IgD-negative memory B cell (primary cell): ENCODE measurements at regions not wholly inside any gene's neighbourhood (a gene's known extent, or its start where the extent isn't known, plus 50 kb on each side); places are given as distances from the start of the nearest gene placed in this dataset.
"Not testable (repeated sequence)": the region's sequence is repeated elsewhere in the genome, so short reads cannot be mapped to it uniquely, and the experiment has no call there.

Experiments
- H3K27ac Mint-ChIP-seq, 3 donors: one replicate each; pipeline ENCODE4 v1.8.0; 2020 to 2022; ENCODE audit warnings: mild to moderate bottlenecking in 3 of 3, mixed read lengths in 3 of 3, moderate library complexity in 1 of 3
- H3K27me3 Mint-ChIP-seq: one replicate; pipeline ENCODE4 v1.8.0; 2021; ENCODE audit warnings: mixed read lengths
- H3K36me3 Mint-ChIP-seq: one replicate; pipeline ENCODE4 v1.8.0; 2020; ENCODE audit warnings: mild to moderate bottlenecking, mixed read lengths
- H3K4me1 Mint-ChIP-seq, 3 donors: one replicate each; pipeline ENCODE4 v1.8.0; 2020 to 2022; ENCODE audit warnings: mixed read lengths in 3 of 3, mild to moderate bottlenecking in 1 of 3
- H3K4me3 Mint-ChIP-seq, 4 donors: one replicate each; pipeline ENCODE4 v1.8.0; 2020 to 2022; ENCODE audit warnings: mild to moderate bottlenecking in 4 of 4, mixed read lengths in 4 of 4, moderate library complexity in 3 of 4
- H3K9me3 Mint-ChIP-seq, 3 donors: one replicate each; pipeline ENCODE4 v1.8.0; 2020 to 2021; ENCODE audit warnings: mixed read lengths in 3 of 3, mild to moderate bottlenecking in 1 of 3

- Mint-ChIP-seq H3K9me3 (no peaks in the 10 kb centered on the region), H3K4me1 (peaks cover 0 to 3% (median 0%) of the 10 kb centered on the region in 3 donors), H3K36me3 (peaks cover 6% of the 10 kb centered on the region), H3K4me3 (no peak overlapping the region), H3K27ac (no peak overlapping the region), H3K27me3 (no peaks in the 10 kb centered on the region)
Measured at GRCh38 chr14:70269582-70269981, 80.8 kb upstream of the SLC8A3 start.

DNA sequence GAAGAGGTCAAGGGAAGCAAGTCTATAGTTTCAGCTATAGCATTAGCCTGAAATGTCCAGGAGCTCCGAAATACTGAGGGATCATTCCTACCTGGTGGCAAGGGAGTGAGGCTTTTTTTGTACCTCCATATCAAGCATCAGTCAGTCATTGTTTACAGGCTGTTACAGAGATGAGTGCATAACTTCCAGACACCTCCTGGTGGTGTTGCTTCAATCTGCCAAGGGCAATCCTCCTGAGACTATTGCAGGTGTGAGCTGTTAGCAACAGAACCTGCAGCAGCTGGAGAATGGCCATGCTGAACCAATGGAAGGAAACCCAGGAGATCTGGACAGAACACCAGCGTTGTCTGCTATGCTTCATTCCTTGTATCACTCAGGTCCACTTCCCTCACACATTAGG lies 80.0 kb upstream of the SLC8A3 start:
- peaks cover 6% of the 10 kb centered on the region for H3K36me3 Mint-ChIP-seq
- no peaks in the 10 kb centered on the region for H3K9me3 Mint-ChIP-seq
- H3K4me3 Mint-ChIP-seq = no peak overlapping the region
- peaks cover 0 to 3% (median 0%) of the 10 kb centered on the region in 3 donors for H3K4me1 Mint-ChIP-seq
- H3K27me3 Mint-ChIP-seq = no peaks in the 10 kb centered on the region
- no peak overlapping the region for H3K27ac Mint-ChIP-seq

DNA sequence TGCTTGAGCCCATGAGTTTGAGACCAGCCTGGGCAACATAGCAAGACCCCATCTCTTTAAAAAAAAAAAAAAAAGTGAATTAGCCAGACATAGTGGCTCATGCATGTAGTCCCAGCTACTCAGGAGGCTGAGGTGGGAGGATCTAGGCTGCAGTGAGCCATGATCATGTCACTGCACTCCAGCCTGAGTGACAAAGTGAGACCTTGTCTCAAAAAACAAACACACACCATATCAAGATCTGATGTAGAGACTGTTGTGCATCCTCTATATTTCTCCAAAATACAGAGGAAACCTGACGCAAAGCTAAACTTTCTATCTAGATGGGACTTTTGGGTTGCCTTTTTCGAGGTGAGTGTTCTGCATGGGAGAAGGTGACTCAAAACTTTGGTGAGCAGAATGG lies 77.4 kb upstream of the SLC8A3 start:
- Mint-ChIP-seq H3K4me1 (peaks cover 0 to 3% (median 0%) of the 10 kb centered on the region in 3 donors), H3K4me3 (no peak overlapping the region), H3K27me3 (peaks cover 7% of the 10 kb centered on the region), H3K27ac (no peak overlapping the region), H3K36me3 (peaks cover 6% of the 10 kb centered on the region), H3K9me3 (no peaks in the 10 kb centered on the region)

GRCh38 chr14:70265422-70265821 lies 76.7 kb upstream of the SLC8A3 start:
- H3K27me3 Mint-ChIP-seq = peaks cover 7% of the 10 kb centered on the region
- no peaks in the 10 kb centered on the region for H3K9me3 Mint-ChIP-seq
- H3K36me3 Mint-ChIP-seq = peaks cover 6% of the 10 kb centered on the region
- H3K27ac Mint-ChIP-seq = peak overlapping the region in 1 of 3 donors; percentile 33
- no peak overlapping the region for H3K4me3 Mint-ChIP-seq
- peaks cover 0 to 3% (median 0%) of the 10 kb centered on the region in 3 donors for H3K4me1 Mint-ChIP-seq

GRCh38 chr14:70259420-70259819 lies 70.7 kb upstream of the SLC8A3 start:
- Mint-ChIP-seq H3K36me3 (no peaks in the 10 kb centered on the region), H3K9me3 (peaks cover 0 to 8% (median 6%) of the 10 kb centered on the region in 3 donors), H3K27ac (no peak overlapping the region), H3K27me3 (peaks cover 28% of the 10 kb centered on the region), H3K4me3 (no peak overlapping the region), H3K4me1 (peaks cover 0 to 7% (median 4%) of the 10 kb centered on the region in 3 donors)

DNA sequence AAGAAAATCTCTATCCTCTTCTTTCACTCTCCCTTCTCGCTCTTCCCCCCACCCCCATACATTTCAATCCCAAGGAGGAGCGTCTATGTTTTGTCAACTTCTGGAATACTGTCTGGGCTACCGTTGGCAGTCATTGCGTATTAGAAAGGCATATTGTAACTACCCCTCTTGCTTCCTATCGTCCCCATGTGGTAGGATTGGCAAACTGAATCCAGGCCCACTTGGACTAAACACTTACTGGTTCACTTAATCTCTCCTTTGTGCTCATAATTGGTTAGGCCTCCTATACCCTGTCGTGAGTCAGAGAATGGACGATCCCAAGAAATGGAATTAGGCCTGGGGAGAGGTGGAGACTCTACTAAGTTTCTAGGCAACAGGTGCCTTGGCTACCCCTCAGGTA lies 68.8 kb upstream of the SLC8A3 start:
- H3K36me3 Mint-ChIP-seq = no peaks in the 10 kb centered on the region
- H3K4me3 Mint-ChIP-seq = peak overlapping the region in 1 of 4 donors; percentile 9
- H3K27ac Mint-ChIP-seq = no peak overlapping the region
- peaks cover 0 to 9% (median 4%) of the 10 kb centered on the region in 3 donors for H3K4me1 Mint-ChIP-seq
- peaks cover 28% of the 10 kb centered on the region for H3K27me3 Mint-ChIP-seq
- peaks cover 0 to 10% (median 8%) of the 10 kb centered on the region in 3 donors for H3K9me3 Mint-ChIP-seq

GRCh38 chr14:70256601-70257000 lies 67.8 kb upstream of the SLC8A3 start:
- Mint-ChIP-seq H3K4me3 (peak overlapping the region in 2 of 4 donors; percentile 5 to 50), H3K36me3 (no peaks in the 10 kb centered on the region), H3K27ac (no peak overlapping the region), H3K4me1 (peaks cover 0 to 9% (median 4%) of the 10 kb centered on the region in 3 donors), H3K27me3 (peaks cover 28% of the 10 kb centered on the region), H3K9me3 (peaks cover 0 to 10% (median 8%) of the 10 kb centered on the region in 3 donors)

DNA sequence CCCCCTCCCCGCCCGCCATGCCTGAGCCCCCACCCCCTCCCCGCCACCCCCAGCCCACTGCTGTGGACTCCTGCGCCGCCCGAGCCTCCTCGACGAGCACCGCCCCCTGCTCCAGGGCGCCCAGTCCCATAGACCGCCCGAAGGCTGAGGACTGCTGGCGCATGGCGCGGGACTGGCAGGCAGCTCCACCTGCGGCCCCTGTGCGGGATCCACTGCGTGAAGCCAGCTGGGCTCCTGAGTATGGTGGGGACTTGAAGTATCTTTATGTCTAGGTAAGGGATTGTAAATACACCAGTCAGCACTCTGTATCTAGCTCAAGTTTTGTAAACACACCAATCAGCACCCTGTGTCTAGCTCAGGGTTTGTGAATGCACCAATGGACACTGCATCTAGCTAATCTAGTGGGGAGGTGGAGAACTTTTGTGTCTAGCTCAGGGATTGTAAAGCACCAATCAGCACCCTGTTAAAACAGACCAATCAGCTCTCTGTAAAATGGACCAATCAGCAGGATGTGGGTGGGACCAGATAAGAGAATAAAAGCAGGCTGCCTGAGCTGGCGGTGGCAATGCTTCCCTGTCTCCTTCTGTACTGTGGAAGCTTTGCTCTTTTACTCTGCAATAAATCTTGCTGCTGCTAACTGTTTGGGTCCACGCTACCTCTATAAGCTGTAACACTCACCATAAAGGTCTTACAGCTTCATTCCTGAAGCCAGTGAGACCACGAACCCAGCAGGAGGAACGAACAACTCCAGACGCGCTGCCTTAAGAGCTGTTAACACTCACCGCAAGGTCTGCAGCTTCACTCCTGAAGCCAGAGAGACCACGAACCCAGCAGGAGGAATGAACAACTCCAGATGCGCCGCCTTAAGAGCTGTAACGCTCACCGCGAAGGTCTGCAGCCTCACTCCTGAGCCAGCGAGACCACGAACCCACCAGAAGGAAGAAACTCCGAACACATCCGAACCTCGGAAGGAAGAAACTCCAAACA lies 66.6 kb upstream of the SLC8A3 start:
- H3K27me3 Mint-ChIP-seq = peaks cover 24% of the 10 kb centered on the region
- peak overlapping the region in 2 of 3 donors; percentile 65 to 87 for H3K27ac Mint-ChIP-seq
- not testable (repeated sequence) for H3K36me3 Mint-ChIP-seq
- H3K4me3 Mint-ChIP-seq = peak overlapping the region; percentile 50 to 92 (median 84)
- H3K9me3 Mint-ChIP-seq = peaks cover 0 to 10% (median 8%) of the 10 kb centered on the region in 3 donors
- H3K4me1 Mint-ChIP-seq = peaks cover 0 to 12% (median 4%) of the 10 kb centered on the region in 3 donors

DNA sequence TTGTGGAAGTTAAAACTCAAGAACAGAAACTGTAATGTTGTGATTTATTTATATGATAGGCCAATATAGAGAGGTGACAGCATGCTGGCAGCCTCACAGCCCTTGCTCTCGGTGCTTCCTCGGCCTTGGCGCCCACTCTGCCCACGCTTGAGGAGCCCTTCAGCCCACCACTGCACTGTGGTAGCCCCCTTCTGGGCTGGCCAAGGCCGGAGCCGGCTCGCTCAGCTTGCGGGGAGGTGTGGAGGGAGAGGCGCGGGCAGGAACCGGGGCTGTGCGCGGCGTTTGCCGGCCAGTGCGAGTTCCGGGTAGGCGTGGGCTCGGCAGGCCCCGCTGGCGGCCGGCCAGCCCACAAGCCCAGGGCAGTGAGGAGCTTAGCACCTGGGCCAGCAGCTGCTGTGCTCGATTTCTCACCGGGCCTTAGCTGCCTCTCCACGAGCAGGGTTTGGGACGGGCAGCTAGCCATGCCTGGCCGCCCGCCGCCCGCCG lies 65.8 kb upstream of the SLC8A3 start:
- H3K27ac Mint-ChIP-seq = no peak overlapping the region
- H3K4me1 Mint-ChIP-seq = peaks cover 0 to 16% (median 4%) of the 10 kb centered on the region in 3 donors
- H3K36me3 Mint-ChIP-seq = no peaks in the 10 kb centered on the region
- H3K9me3 Mint-ChIP-seq = peaks cover 0 to 10% (median 8%) of the 10 kb centered on the region in 3 donors
- H3K27me3 Mint-ChIP-seq = peaks cover 26% of the 10 kb centered on the region
- peak overlapping the region in 3 of 4 donors; percentile 19 to 74 (median 70) for H3K4me3 Mint-ChIP-seq

DNA sequence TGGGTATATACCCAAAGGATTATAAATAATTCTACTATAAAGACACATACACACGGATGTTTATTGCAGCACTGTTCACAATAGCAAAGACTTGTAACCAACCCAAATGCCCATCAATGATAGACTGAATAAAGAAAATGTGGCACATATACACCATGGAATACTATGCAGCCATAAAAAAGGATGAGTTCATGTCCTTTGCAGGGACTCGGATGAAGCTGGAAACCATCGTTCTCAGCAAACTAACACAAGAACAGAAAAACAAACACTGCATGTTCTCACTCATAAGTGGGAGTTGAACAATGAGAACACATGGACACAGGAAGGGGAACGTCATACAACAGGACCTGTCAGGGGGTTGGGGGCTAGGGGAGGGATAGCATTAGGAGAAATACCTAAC lies 64.8 kb upstream of the SLC8A3 start:
- Mint-ChIP-seq H3K4me1 (peaks cover 0 to 16% (median 4%) of the 10 kb centered on the region in 3 donors), H3K9me3 (peaks cover 0 to 10% (median 8%) of the 10 kb centered on the region in 3 donors), H3K27me3 (peaks cover 26% of the 10 kb centered on the region), H3K27ac (peak overlapping the region in 1 of 3 donors; percentile 78), H3K4me3 (peak overlapping the region in 3 of 4 donors; percentile 56 to 63 (median 63))
- not testable (repeated sequence) for H3K36me3 Mint-ChIP-seq

- Mint-ChIP-seq H3K4me1 (peaks cover 1 to 13% (median 5%) of the 10 kb centered on the region in 3 donors), H3K27me3 (peaks cover 5% of the 10 kb centered on the region), H3K36me3 (no peaks in the 10 kb centered on the region), H3K9me3 (peaks cover 4% of the 10 kb centered on the region in 3 donors), H3K27ac (no peak overlapping the region), H3K4me3 (no peak overlapping the region)
Measured at GRCh38 chr14:70245026-70245425, 56.3 kb upstream of the SLC8A3 start.

DNA sequence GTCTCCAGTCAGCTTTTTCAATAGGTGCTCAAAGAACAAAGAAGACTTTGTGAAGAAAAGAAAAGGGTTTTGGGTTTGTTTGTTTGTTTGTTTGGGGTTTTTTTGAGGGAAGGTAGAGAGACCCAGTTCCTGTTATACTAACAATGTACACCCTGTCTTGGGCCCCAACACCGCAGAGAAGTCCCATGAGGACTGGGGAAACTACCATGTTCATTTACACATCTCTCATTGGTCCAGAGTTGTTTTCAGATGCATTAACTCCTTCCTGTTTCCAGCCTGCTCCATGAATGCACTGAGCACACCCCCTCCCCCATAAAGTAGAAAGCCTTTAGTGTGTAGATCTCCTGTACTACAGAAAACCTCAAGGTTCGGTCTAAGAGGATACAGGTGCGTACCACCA lies 51.1 kb upstream of the SLC8A3 start:
- peak overlapping the region; percentile 3 to 61 (median 43) for H3K4me3 Mint-ChIP-seq
- H3K27ac Mint-ChIP-seq = peak overlapping the region; percentile 13 to 73 (median 50)
- H3K27me3 Mint-ChIP-seq = peaks cover 12% of the 10 kb centered on the region
- H3K36me3 Mint-ChIP-seq = no peaks in the 10 kb centered on the region
- H3K9me3 Mint-ChIP-seq = peaks cover 4% of the 10 kb centered on the region in 3 donors
- peaks cover 14 to 31% (median 15%) of the 10 kb centered on the region in 3 donors for H3K4me1 Mint-ChIP-seq

DNA sequence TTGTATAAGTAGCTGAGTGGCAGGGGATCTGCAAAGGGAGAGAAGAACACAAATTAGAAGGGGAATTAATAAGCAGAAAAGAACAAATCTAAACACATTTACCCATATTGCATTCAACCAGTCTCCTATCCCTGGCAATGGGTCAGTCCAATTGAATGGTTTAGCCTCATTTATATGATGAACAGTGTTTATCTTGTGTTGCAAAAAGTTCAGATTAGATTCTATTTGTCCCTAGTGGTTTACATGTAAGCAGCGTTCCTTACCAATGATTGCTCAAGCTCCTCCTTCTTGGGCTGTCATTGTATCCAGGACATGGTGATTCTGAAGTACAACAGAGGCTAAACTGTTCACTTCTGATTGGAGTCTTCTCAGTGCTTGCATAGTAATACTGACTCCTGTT lies 49.9 kb upstream of the SLC8A3 start:
- H3K9me3 Mint-ChIP-seq, H3K27me3 Mint-ChIP-seq, H3K4me3 Mint-ChIP-seq, H3K36me3 Mint-ChIP-seq: not testable (repeated sequence)
- H3K27ac Mint-ChIP-seq = peak overlapping the region in 2 of 3 donors; percentile 2 to 25
- peaks cover 14 to 31% (median 17%) of the 10 kb centered on the region in 3 donors for H3K4me1 Mint-ChIP-seq
